Large intestine (tissue), 3 donors: ENCODE measurements at regions not wholly inside any gene's neighbourhood (a gene's known extent, or its start where the extent isn't known, plus 50 kb on each side); places are given as distances from the start of the nearest gene placed in this dataset.
A peak's percentile ranks its signal among the peaks of the same experiment; 100 is the strongest.

Experiments used
- DNase-seq, 2 donors: peaks; one replicate each; pipeline versions ENCODE4 v3.0.0 to v3.0.0-alpha.2; 2013
- H3K27ac ChIP-seq: one replicate; pipeline ENCODE4 v1.5.1; 2013; ENCODE audit warnings: low read length
- H3K27me3 ChIP-seq: 2 replicates; pipeline ENCODE4 v1.6.1; 2013; ENCODE audit warnings: low read length; ENCODE audit not compliant: control insufficient read depth, insufficient read depth
- H3K36me3 ChIP-seq: 2 replicates; pipeline ENCODE4 v1.6.1; 2013; ENCODE audit warnings: low read length; ENCODE audit not compliant: control insufficient read depth, insufficient read depth
- H3K4me1 ChIP-seq: one replicate; pipeline ENCODE4 v1.6.1; 2013; ENCODE audit warnings: low read length; ENCODE audit not compliant: control insufficient read depth, insufficient read depth
- H3K4me3 ChIP-seq: one replicate; pipeline ENCODE4 v1.5.1; 2013; ENCODE audit warnings: low read length
- H3K9me3 ChIP-seq: one replicate; pipeline ENCODE4 v1.6.1; 2013; ENCODE audit warnings: mild to moderate bottlenecking, low read depth, low read length, moderate library complexity; ENCODE audit not compliant: control insufficient read depth
- WGBS: methylation state at CpG from one replicate; pipeline ENCODE4 v1.1.5; 2013; ENCODE audit warnings: low lambda C conversion rate; ENCODE audit not compliant: insufficient coverage; 5-methylcytosine and 5-hydroxymethylcytosine counted together

DNA sequence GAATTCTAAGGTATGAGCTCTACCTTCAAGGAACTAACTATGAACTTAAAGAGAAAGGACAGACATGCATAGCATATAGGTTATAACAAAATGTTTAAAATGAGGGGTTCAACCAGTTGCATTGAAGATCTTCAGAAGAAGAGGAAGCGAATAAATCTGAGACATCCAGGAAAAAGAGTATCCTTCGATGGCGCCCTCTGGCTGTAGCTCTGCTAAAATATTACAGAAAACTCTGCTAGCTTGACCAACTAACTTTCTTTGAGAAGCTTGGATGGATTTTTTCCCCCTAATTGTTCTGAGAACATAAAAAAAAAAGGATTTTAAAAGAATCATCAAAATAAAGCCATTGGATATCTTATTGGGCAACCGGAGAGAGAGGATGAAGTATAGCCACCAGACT, 659.9 kb upstream of the SOX9 start:
- no peak for DNase-seq

DNA sequence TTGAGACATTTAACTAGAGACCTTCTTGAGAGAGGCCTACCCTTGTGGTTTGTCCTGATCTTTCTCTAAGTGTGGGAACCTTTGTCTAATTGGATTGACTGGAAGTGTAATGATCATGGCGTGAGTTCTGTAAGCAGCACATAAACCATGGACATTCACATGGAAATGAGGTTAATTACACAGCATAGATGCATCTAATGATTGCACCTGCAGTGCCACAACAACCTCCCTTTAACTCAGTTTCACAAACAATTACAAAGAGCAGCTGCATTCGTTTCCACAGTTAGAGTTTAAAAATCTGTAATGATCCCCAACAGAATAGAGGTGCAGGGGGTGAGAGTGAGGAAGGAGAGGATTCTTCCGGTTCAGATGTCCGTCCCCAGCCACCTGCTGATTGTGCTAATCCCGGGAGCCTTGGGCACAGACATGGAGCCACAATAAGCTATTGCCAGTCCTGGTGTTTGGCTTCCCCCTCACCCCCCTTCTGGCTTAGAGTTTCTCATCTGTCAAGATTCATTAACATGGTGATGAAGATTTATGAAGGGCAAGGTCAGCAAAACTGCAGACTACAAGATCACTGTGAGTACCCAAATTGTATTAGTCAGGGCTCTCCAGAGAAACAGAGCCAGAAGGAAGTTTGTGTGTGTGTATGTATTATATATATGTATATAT, 659.2 kb upstream of the SOX9 start:
- no peaks in the 10 kb centered on the region for H3K4me1 ChIP-seq
- H3K36me3 ChIP-seq = no peaks in the 10 kb centered on the region
- H3K9me3 ChIP-seq = no peaks in the 10 kb centered on the region
- no peak overlapping the region for H3K4me3 ChIP-seq
- WGBS = no CpG with 5 or more reads among the region's 5 CpGs
- DNase-seq = no peak
- no peak overlapping the region for H3K27ac ChIP-seq
- no peaks in the 10 kb centered on the region for H3K27me3 ChIP-seq

More for the DNA sequence above, 659.9 kb upstream of the SOX9 start:
- Histone ChIP-seq H3K4me3 (no peak overlapping the region), H3K9me3 (no peaks in the 10 kb centered on the region), H3K27me3 (no peaks in the 10 kb centered on the region), H3K27ac (no peak overlapping the region), H3K36me3 (no peaks in the 10 kb centered on the region), H3K4me1 (no peaks in the 10 kb centered on the region)
- WGBS = 77% methylated on average over 3 of the region's 4 CpGs

DNA sequence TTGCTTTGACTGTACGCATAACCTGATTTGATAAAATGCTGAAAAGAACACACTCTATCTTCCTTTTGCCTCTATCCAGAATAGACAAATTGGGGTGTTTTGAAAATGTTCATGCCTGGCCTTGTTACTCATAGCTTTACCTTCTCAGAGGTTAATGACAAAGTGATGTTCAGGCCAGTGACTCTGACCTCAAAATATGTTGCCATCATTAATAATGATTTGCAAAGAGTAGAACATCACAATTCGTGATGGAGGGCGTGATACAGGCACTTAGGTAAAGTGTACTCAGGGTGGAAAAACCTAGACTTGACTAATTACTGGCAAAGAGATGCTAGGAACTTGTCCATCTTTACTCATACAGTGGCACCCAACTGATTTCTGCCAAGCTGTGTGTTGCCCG, 656.6 kb upstream of the SOX9 start:
- WGBS = 67% methylated on average over 2 of the region's 4 CpGs
- Histone ChIP-seq H3K4me3 (no peak overlapping the region), H3K27ac (no peak overlapping the region), H3K27me3 (no peaks in the 10 kb centered on the region), H3K9me3 (no peaks in the 10 kb centered on the region), H3K4me1 (no peaks in the 10 kb centered on the region), H3K36me3 (no peaks in the 10 kb centered on the region)
- no peak for DNase-seq

DNA sequence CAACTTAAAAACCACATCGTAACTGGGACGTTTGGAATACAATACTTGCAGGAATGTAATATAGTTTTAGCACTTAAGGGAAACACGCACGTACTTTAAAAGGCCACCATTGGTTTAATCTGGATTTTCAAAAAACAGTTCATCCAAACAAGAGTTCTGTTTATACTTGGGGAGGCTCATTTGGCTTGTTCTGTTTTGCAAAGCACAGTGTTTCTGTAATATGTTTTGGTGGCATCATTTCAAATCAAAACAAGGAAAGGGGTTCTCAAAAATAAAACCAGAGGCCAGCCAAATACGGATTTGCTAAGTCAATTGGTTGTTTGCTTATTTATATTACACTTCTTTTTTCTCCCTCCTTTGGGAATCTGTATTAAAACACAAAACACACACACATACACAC, 656.1 kb upstream of the SOX9 start:
- Histone ChIP-seq H3K27me3 (no peaks in the 10 kb centered on the region), H3K4me1 (no peaks in the 10 kb centered on the region), H3K9me3 (no peaks in the 10 kb centered on the region), H3K36me3 (no peaks in the 10 kb centered on the region), H3K27ac (no peak overlapping the region), H3K4me3 (no peak overlapping the region)
- DNase-seq = no peak
- 80% methylated on average over 1 of the region's 5 CpGs for WGBS

DNA sequence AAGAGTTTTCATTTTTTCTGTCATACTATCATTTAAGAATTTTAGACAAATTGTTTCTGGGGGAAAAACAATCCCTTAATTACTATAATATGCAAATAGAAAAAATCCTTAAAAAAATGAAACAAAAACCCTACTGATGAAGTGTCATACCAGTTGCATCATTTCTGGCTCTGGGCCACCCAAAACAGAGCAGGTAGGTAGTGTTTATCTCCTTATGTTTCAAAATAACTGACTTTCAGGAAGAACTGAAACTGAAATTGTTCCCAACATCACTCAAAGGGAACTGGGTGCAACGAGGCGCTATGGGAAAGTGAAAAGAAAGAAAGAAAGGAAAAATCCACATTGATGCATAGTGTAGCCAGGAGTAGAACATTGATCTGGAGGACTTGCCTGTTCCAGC, 653.1 kb upstream of the SOX9 start:
- Histone ChIP-seq H3K9me3 (no peaks in the 10 kb centered on the region), H3K27ac (no peak overlapping the region), H3K36me3 (no peaks in the 10 kb centered on the region), H3K4me1 (no peaks in the 10 kb centered on the region), H3K27me3 (no peaks in the 10 kb centered on the region), H3K4me3 (no peak overlapping the region)
- WGBS = 85% methylated on average over 2 of the region's 2 CpGs
- no peak for DNase-seq

DNA sequence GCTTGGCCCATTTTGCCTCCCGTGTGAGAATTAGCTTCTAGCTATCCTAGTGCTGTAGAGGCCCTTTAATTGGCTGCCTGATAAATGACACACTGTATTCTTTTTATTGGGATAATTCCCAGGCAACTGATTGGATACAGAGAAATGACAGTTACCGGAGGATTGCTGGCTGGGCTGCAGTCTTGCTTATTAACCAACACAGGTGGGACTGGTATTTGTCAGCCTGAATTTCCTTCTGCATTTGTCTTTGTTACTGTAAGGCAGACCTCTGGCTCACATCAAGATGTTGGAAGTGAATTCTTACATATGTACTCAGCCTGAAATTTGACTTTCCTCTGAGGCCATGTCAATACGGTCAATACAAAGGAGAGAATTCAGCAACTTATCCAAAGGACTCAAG, 650.8 kb upstream of the SOX9 start:
- no CpG with 5 or more reads among the region's 3 CpGs for WGBS
- no peak for DNase-seq
- no peak overlapping the region for H3K4me3 ChIP-seq
- H3K27ac ChIP-seq = no peak overlapping the region
- no peaks in the 10 kb centered on the region for H3K9me3 ChIP-seq
- H3K36me3 ChIP-seq = no peaks in the 10 kb centered on the region
- H3K4me1 ChIP-seq = no peaks in the 10 kb centered on the region
- H3K27me3 ChIP-seq = no peaks in the 10 kb centered on the region

DNA sequence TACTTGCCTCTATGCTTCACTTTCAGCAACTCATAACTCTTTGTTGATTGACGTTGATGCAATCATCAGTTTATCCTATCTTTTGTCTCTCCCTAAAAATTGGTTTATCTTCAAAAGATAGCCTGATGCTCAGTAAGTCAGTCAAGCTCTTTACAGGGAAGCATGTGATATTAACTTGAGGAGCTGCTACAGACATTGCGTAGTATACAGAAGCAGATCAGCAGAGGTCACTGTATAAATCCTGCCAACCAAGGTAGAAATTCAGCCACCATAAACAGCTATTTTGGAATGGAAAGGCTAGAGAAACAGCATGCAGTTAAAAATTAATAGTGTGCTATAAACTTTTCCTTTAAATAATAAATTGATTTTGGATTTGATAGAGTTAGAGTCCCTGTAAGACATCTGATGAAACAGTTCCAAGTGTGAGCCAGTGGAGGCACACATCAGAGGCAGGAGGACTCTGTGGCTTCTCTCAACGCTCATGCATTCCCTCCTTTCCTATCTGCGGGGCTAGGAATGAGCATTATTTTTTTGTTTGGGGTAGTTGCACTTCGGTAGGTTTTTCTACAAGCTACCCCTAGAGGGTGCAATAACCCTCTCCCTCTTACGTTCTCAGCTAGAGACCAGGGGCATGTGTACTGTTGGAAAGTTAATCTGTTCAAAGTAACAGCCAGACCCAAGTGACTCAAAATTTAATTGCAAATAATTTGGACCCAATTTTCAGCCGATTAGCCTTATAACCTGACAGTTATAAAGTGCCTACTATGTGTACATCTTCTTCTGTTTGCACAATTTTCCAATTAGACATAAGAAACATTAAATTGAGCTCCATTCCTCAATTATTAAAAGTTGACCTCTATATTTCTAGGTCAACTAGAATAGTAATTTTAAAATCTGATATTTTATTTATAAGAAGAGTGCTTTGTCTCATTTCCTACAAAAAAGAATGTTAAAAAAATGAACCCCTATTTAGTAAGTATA, 647.7 kb upstream of the SOX9 start:
- peak; percentile 29 to 44 for DNase-seq
- Histone ChIP-seq H3K9me3 (no peaks in the 10 kb centered on the region), H3K27me3 (no peaks in the 10 kb centered on the region), H3K36me3 (no peaks in the 10 kb centered on the region), H3K4me3 (no peak overlapping the region), H3K27ac (no peak overlapping the region), H3K4me1 (no peaks in the 10 kb centered on the region)
- WGBS = 54% methylated on average over 3 of the region's 7 CpGs

DNA sequence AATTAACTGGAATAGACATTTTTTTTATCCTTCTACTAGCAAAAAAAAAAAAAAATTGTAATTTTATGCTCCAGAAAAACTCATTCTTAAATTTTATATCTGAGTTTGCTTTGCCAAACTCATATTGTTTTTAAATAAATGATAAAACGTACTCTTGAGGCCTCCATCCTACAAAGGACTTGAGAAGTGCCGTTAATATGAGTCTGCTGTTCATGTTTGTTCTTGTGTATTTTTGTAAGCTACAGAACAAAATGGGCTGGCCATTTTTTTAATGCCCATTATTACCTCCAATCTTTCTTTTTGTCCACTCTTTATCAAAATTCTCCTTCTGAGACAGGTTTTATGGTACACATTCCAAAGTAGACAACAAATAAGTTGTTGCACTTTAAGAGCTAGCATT, 643.5 kb upstream of the SOX9 start:
- DNase-seq = no peak
- Histone ChIP-seq H3K4me1 (no peaks in the 10 kb centered on the region), H3K36me3 (no peaks in the 10 kb centered on the region), H3K27me3 (no peaks in the 10 kb centered on the region), H3K27ac (no peak overlapping the region), H3K4me3 (no peak overlapping the region), H3K9me3 (no peaks in the 10 kb centered on the region)
- WGBS = no CpG with 5 or more reads among the region's 2 CpGs

DNA sequence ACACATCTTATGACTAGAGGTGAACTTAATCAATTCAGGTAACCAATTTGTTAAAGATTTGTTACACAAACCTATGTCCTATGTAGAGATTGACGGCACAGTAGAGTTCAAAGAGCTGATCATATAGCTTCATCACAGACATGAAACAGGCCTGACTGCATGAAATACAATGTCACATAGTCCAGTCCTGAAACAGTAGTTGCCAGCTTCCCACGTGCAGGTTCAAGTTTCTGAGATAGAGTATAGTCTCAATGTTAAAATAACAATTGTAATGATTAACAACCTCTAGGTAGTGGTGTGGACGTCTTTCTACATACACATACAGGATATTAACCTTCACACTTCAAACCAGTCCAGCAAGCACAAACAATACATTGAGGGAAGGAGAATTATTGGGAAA, 640.7 kb upstream of the SOX9 start:
- peak overlapping the region; percentile 12 for H3K27ac ChIP-seq
- peak; percentile 57 to 82 for DNase-seq
- H3K36me3 ChIP-seq = no peaks in the 10 kb centered on the region
- H3K9me3 ChIP-seq = no peaks in the 10 kb centered on the region
- WGBS = no CpG with 5 or more reads among the region's 3 CpGs
- no peaks in the 10 kb centered on the region for H3K27me3 ChIP-seq
- H3K4me3 ChIP-seq = no peak overlapping the region
- H3K4me1 ChIP-seq = no peaks in the 10 kb centered on the region

DNA sequence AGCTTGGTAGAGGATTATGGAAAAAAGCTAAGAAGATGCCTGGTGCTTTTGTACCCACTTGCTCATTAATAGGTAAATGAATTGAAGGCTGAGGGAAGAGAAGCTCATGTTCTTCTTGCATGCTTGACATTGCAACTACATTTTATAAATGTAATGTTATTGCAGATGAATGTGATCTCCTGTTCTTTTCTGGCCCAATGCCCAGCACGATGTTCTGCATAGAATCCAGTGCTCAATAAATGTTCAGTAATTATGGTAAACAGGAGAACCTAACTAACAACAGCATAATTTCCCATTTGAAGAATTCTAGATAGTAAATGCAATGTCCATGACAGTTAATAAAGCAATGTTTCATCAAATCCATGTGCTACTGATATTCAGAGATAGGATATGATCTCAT, 638.2 kb upstream of the SOX9 start:
- no peak for DNase-seq
- H3K27me3 ChIP-seq = no peaks in the 10 kb centered on the region
- no CpG with 5 or more reads among the region's 1 CpG for WGBS

More for the DNA sequence above, 638.2 kb upstream of the SOX9 start:
- Histone ChIP-seq H3K4me3 (no peak overlapping the region), H3K9me3 (no peaks in the 10 kb centered on the region), H3K27ac (no peak overlapping the region), H3K36me3 (no peaks in the 10 kb centered on the region), H3K4me1 (no peaks in the 10 kb centered on the region)
